ENCODE measurements at regions not wholly inside any gene's neighbourhood (a gene's known extent, or its start where the extent isn't known, plus 50 kb on each side); places are given as distances from the start of the nearest gene placed in this dataset.

DNA sequence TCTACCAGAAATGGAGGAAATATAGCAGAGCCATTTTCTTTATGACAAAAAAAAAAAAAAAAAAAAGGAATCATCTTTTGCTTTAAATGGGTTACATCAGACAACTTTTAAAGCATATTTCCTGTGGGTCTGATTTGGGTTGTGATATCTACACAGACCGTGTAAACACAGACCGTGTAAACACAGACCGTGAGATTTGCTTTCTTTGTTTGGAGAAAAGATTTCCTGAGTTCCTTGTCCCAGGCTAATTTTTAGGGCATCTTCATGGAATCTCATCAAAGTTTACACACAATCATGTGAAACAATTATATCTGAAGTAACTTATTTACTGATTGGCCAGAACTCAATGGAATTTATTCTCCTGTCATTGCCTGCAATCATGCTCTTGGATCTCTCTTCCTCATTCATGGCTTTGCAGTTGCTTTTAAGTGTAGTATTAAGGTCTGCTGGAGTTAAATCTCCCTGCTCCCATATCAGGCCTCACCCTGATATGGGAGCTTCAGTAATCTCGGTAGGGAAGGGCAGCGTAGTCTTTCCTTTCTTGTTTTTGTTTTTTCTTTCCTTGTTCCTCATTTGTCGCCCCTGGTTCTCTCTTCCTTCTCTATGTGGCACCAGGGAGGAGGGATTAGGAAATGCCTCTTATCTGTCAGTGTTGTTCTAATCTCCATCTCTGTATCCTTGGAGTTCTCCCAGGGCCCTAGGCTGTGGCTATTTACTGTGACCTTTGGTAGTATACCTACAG is 248.6 kb upstream of the JADE1 start:
- TF ChIP-seq CTCF (IDR thresholded peaks at IDR 0.05), result no peak
- no peak for TF ChIP-seq POLR2AphosphoS5 (IDR thresholded peaks at IDR 0.05)
- TF ChIP-seq POLR2A (IDR thresholded peaks at IDR 0.05), result no peak

Data from suprapubic skin (tissue), 4 donors.